T-helper 2 cell treated with Interferon-gamma antibody and Interleukin-4, amounts not matched to agents 5 μg/mL and 100 μg/mL, for 36 hours (primary cell): ENCODE measurements at regions not wholly inside any gene's neighbourhood (a gene's known extent, or its start where the extent isn't known, plus 50 kb on each side); places are given as distances from the start of the nearest gene placed in this dataset.
"Not testable (repeated sequence)": the region's sequence is repeated elsewhere in the genome, so short reads cannot be mapped to it uniquely, and the experiment has no call there.

ENCODE experiments used
- DNase-seq: peaks from one replicate; pipeline ENCODE4 v3.0.0; 2021; ENCODE audit warnings: low spot score
- H3K27ac Mint-ChIP-seq: one replicate; pipeline ENCODE4 v1.8.0; 2021; ENCODE audit warnings: mild to moderate bottlenecking, mixed read lengths
- H3K27me3 Mint-ChIP-seq: one replicate; pipeline ENCODE4 v1.8.0; 2021; ENCODE audit warnings: low read depth, mixed read lengths
- H3K36me3 Mint-ChIP-seq: one replicate; pipeline ENCODE4 v1.8.0; 2021; ENCODE audit warnings: low read depth, mixed read lengths
- H3K4me1 Mint-ChIP-seq: one replicate; pipeline ENCODE4 v1.8.0; 2021; ENCODE audit warnings: low read depth, mixed read lengths
- H3K4me3 Mint-ChIP-seq: one replicate; pipeline ENCODE4 v1.8.0; 2022; ENCODE audit warnings: mild to moderate bottlenecking, moderate library complexity, mixed read lengths
- H3K9me3 Mint-ChIP-seq: one replicate; pipeline ENCODE4 v1.8.0; 2021; ENCODE audit warnings: mixed read lengths

GRCh38 chr13:73321043-73321442 lies 262.2 kb downstream of the KLF5 start:
- Mint-ChIP-seq H3K27me3 (peaks cover 2% of the 10 kb centered on the region), H3K27ac (no peak overlapping the region), H3K4me1 (no peaks in the 10 kb centered on the region), H3K36me3 (no peaks in the 10 kb centered on the region), H3K4me3 (no peak overlapping the region), H3K9me3 (no peaks in the 10 kb centered on the region)
- no peak for DNase-seq

GRCh38 chr13:73317140-73317539 lies 258.3 kb downstream of the KLF5 start:
- no peaks in the 10 kb centered on the region for H3K36me3 Mint-ChIP-seq
- H3K27me3 Mint-ChIP-seq: no peaks in the 10 kb centered on the region
- no peak for DNase-seq
- H3K4me3 Mint-ChIP-seq: no peak overlapping the region
- no peak overlapping the region for H3K27ac Mint-ChIP-seq
- H3K4me1 Mint-ChIP-seq: no peaks in the 10 kb centered on the region
- no peaks in the 10 kb centered on the region for H3K9me3 Mint-ChIP-seq

- no peaks in the 10 kb centered on the region for H3K36me3 Mint-ChIP-seq
- no peak overlapping the region for H3K4me3 Mint-ChIP-seq
Measured at GRCh38 chr13:73310366-73310765, 251.6 kb downstream of the KLF5 start.

GRCh38 chr13:73307481-73307880 lies 248.7 kb downstream of the KLF5 start:
- H3K36me3 Mint-ChIP-seq: no peaks in the 10 kb centered on the region
- no peak for DNase-seq
- H3K27me3 Mint-ChIP-seq: peaks cover 7% of the 10 kb centered on the region
- no peak overlapping the region for H3K27ac Mint-ChIP-seq
- no peaks in the 10 kb centered on the region for H3K9me3 Mint-ChIP-seq
- H3K4me1 Mint-ChIP-seq: peaks cover 5% of the 10 kb centered on the region
- no peak overlapping the region for H3K4me3 Mint-ChIP-seq

More at GRCh38 chr13:73310366-73310765, 251.6 kb downstream of the KLF5 start:
- no peaks in the 10 kb centered on the region for H3K4me1 Mint-ChIP-seq
- no peaks in the 10 kb centered on the region for H3K9me3 Mint-ChIP-seq
- no peak overlapping the region for H3K27ac Mint-ChIP-seq
- peaks cover 2% of the 10 kb centered on the region for H3K27me3 Mint-ChIP-seq
- no peak for DNase-seq

GRCh38 chr13:73306688-73307087 lies 247.9 kb downstream of the KLF5 start:
- H3K36me3 Mint-ChIP-seq: no peaks in the 10 kb centered on the region
- DNase-seq: no peak
- no peaks in the 10 kb centered on the region for H3K9me3 Mint-ChIP-seq
- no peak overlapping the region for H3K4me3 Mint-ChIP-seq
- H3K27me3 Mint-ChIP-seq: peaks cover 7% of the 10 kb centered on the region
- H3K4me1 Mint-ChIP-seq: peaks cover 5% of the 10 kb centered on the region
- no peak overlapping the region for H3K27ac Mint-ChIP-seq

- Mint-ChIP-seq H3K4me3 (no peak overlapping the region), H3K36me3 (no peaks in the 10 kb centered on the region), H3K4me1 (peaks cover 5% of the 10 kb centered on the region), H3K27me3 (peaks cover 4% of the 10 kb centered on the region), H3K27ac (no peak overlapping the region), H3K9me3 (no peaks in the 10 kb centered on the region)
- DNase-seq: no peak
Measured at GRCh38 chr13:73304442-73304841, 245.6 kb downstream of the KLF5 start.

- Mint-ChIP-seq H3K9me3 (no peaks in the 10 kb centered on the region), H3K27me3 (peaks cover 4% of the 10 kb centered on the region), H3K36me3 (no peaks in the 10 kb centered on the region), H3K27ac (no peak overlapping the region), H3K4me1 (peaks cover 5% of the 10 kb centered on the region), H3K4me3 (no peak overlapping the region)
- peak; percentile 8 for DNase-seq
Measured at GRCh38 chr13:73303851-73304250, 245.0 kb downstream of the KLF5 start.

GRCh38 chr13:73301622-73302021 lies 242.8 kb downstream of the KLF5 start:
- H3K4me1 Mint-ChIP-seq, H3K4me3 Mint-ChIP-seq, H3K36me3 Mint-ChIP-seq, DNase-seq, H3K9me3 Mint-ChIP-seq, H3K27ac Mint-ChIP-seq: not testable (repeated sequence)
- H3K27me3 Mint-ChIP-seq: peaks cover 12% of the 10 kb centered on the region

- H3K4me3 Mint-ChIP-seq: no peak overlapping the region
- no peaks in the 10 kb centered on the region for H3K9me3 Mint-ChIP-seq
- H3K27me3 Mint-ChIP-seq: peaks cover 12% of the 10 kb centered on the region
- peaks cover 5% of the 10 kb centered on the region for H3K4me1 Mint-ChIP-seq
- no peak for DNase-seq
- no peak overlapping the region for H3K27ac Mint-ChIP-seq
- no peaks in the 10 kb centered on the region for H3K36me3 Mint-ChIP-seq
Measured at GRCh38 chr13:73300718-73301425, 242.1 kb downstream of the KLF5 start.

- H3K9me3 Mint-ChIP-seq: no peaks in the 10 kb centered on the region
- H3K27ac Mint-ChIP-seq: no peak overlapping the region
- H3K27me3 Mint-ChIP-seq: peaks cover 12% of the 10 kb centered on the region
- H3K36me3 Mint-ChIP-seq: no peaks in the 10 kb centered on the region
- DNase-seq: no peak
- no peak overlapping the region for H3K4me3 Mint-ChIP-seq
- peaks cover 5% of the 10 kb centered on the region for H3K4me1 Mint-ChIP-seq
Measured at GRCh38 chr13:73299787-73300186, 241.0 kb downstream of the KLF5 start.

GRCh38 chr13:73293913-73294523 lies 235.2 kb downstream of the KLF5 start:
- no peak for DNase-seq
- Mint-ChIP-seq H3K27ac (no peak overlapping the region), H3K36me3 (no peaks in the 10 kb centered on the region), H3K4me3 (no peak overlapping the region), H3K27me3 (peaks cover 36% of the 10 kb centered on the region), H3K9me3 (no peaks in the 10 kb centered on the region), H3K4me1 (no peaks in the 10 kb centered on the region)

GRCh38 chr13:73292127-73292526 lies 233.3 kb downstream of the KLF5 start:
- peaks cover 28% of the 10 kb centered on the region for H3K27me3 Mint-ChIP-seq
- H3K27ac Mint-ChIP-seq: no peak overlapping the region
- H3K4me1 Mint-ChIP-seq: peaks cover 2% of the 10 kb centered on the region
- H3K36me3 Mint-ChIP-seq: no peaks in the 10 kb centered on the region
- no peak overlapping the region for H3K4me3 Mint-ChIP-seq
- no peak for DNase-seq
- no peaks in the 10 kb centered on the region for H3K9me3 Mint-ChIP-seq

GRCh38 chr13:73290844-73291243 lies 232.0 kb downstream of the KLF5 start:
- Mint-ChIP-seq H3K27ac (no peak overlapping the region), H3K4me1 (peaks cover 2% of the 10 kb centered on the region), H3K9me3 (no peaks in the 10 kb centered on the region), H3K4me3 (no peak overlapping the region), H3K36me3 (no peaks in the 10 kb centered on the region), H3K27me3 (peaks cover 29% of the 10 kb centered on the region)
- no peak for DNase-seq

- Mint-ChIP-seq H3K9me3 (no peaks in the 10 kb centered on the region), H3K4me3 (no peak overlapping the region), H3K27ac (no peak overlapping the region), H3K4me1 (peaks cover 2% of the 10 kb centered on the region), H3K36me3 (no peaks in the 10 kb centered on the region), H3K27me3 (peaks cover 39% of the 10 kb centered on the region)
- DNase-seq: no peak
Measured at GRCh38 chr13:73288596-73288995, 229.8 kb downstream of the KLF5 start.

GRCh38 chr13:73287831-73288230 lies 229.0 kb downstream of the KLF5 start:
- no peaks in the 10 kb centered on the region for H3K9me3 Mint-ChIP-seq
- peaks cover 35% of the 10 kb centered on the region for H3K27me3 Mint-ChIP-seq
- no peak overlapping the region for H3K4me3 Mint-ChIP-seq
- H3K27ac Mint-ChIP-seq: no peak overlapping the region
- no peaks in the 10 kb centered on the region for H3K36me3 Mint-ChIP-seq
- H3K4me1 Mint-ChIP-seq: peaks cover 2% of the 10 kb centered on the region
- no peak for DNase-seq
